Ishikawa (cell line): ENCODE measurements at regions not wholly inside any gene's neighbourhood (a gene's known extent, or its start where the extent isn't known, plus 50 kb on each side); places are given as distances from the start of the nearest gene placed in this dataset.

Experiments used
- CEBPB ChIP-seq: IDR thresholded peaks from 2 replicates; pipeline ENCODE4 v1.6.1; 2012
- CREB1 ChIP-seq: IDR thresholded peaks from 2 replicates; pipeline ENCODE4 v1.6.1; 2012; ENCODE audit warnings: low read depth
- EGR1 ChIP-seq: IDR thresholded peaks from 2 replicates; pipeline ENCODE4 v1.6.1; 2012
- EP300 ChIP-seq: IDR thresholded peaks from 2 replicates; pipeline ENCODE4 v1.6.1; 2012; ENCODE audit warnings: borderline replicate concordance
- FOXM1 ChIP-seq: IDR thresholded peaks from 2 replicates; pipeline ENCODE4 v1.6.1; 2012; ENCODE audit warnings: low read depth, borderline replicate concordance
- NFIC ChIP-seq: IDR thresholded peaks from 2 replicates; pipeline ENCODE4 v1.6.1; 2012
- RAD21 ChIP-seq: IDR thresholded peaks from 2 replicates; pipeline ENCODE4 v1.6.1; 2012; ENCODE audit warnings: low read depth
- REST ChIP-seq: IDR thresholded peaks from 2 replicates; pipeline ENCODE4 v1.6.1; 2012; ENCODE audit warnings: low read depth, mild to moderate bottlenecking
- TAF1 ChIP-seq: IDR thresholded peaks from 2 replicates; pipeline ENCODE4 v1.6.1; 2012; ENCODE audit warnings: low read depth, mild to moderate bottlenecking
- TCF12 ChIP-seq: IDR thresholded peaks from 2 replicates; pipeline ENCODE4 v1.6.1; 2012; ENCODE audit warnings: low read depth
- TEAD4 ChIP-seq: IDR thresholded peaks from 2 replicates; pipeline ENCODE4 v1.6.1; 2012
- YY1 ChIP-seq: IDR thresholded peaks from 2 replicates; pipeline ENCODE4 v1.6.1; 2012; ENCODE audit warnings: low read depth
- ZBTB7A ChIP-seq: IDR thresholded peaks from 2 replicates; pipeline ENCODE4 v1.6.1; 2012; ENCODE audit warnings: low read depth
- TF ChIP-seq, protein P1 (sequence below): IDR thresholded peaks from 2 replicates; pipeline ENCODE4 v1.6.1; 2012
- TF ChIP-seq, protein P2 (sequence below): IDR thresholded peaks from 2 replicates; pipeline ENCODE4 v1.6.1; 2012

GRCh38 chr12:77226368-77226767, 161.0 kb upstream of the E2F7 start:
- no peak for TF ChIP-seq CEBPB
- TF ChIP-seq, protein P1, sequence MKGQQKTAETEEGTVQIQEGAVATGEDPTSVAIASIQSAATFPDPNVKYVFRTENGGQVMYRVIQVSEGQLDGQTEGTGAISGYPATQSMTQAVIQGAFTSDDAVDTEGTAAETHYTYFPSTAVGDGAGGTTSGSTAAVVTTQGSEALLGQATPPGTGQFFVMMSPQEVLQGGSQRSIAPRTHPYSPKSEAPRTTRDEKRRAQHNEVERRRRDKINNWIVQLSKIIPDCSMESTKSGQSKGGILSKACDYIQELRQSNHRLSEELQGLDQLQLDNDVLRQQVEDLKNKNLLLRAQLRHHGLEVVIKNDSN = no peak

GRCh38 chr12:77225373-77225772, 160.0 kb upstream of the E2F7 start:
- no peak for TF ChIP-seq FOXM1
- TF ChIP-seq, protein P1 = no peak
- no peak for TF ChIP-seq TCF12
- no peak for TF ChIP-seq NFIC
- TF ChIP-seq, protein P2, sequence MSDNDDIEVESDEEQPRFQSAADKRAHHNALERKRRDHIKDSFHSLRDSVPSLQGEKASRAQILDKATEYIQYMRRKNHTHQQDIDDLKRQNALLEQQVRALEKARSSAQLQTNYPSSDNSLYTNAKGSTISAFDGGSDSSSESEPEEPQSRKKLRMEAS = no peak
- TF ChIP-seq EP300 = no peak
- TF ChIP-seq REST = no peak
- no peak for TF ChIP-seq CREB1

- TF ChIP-seq YY1 (no peak), EP300 (no peak), NFIC (no peak), REST (no peak), TEAD4 (no peak), EGR1 (no peak), TAF1 (no peak), RAD21 (no peak), CREB1 (no peak), TCF12 (no peak), CEBPB (no peak), ZBTB7A (no peak), FOXM1 (no peak)
- TF ChIP-seq, protein P1 = no peak
- TF ChIP-seq, protein P2 = no peak
These were observed 159.0 kb upstream of the E2F7 start for GRCh38 chr12:77224346-77224745.

DNA sequence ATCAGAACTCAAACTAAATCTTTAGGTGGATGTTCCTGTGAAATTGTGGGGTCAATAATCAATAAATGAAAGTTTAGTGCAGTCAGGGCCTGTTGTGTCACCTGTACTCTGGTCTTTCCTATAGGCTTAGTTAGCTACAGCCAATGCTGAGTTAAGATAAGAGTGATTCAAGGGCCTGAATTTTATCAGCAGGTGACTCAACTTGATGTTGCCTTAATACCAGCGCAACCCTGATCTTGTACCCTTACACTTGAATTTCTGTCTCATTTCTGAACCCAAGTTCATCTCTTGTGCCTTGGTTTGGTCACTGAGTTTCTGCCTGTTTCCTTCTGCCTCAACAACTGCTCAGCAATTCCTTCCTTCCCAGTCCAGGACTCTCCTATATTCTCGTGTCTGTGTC, 157.0 kb upstream of the E2F7 start:
- TF ChIP-seq ZBTB7A (no peak), YY1 (no peak)

GRCh38 chr12:77220586-77220985, 155.2 kb upstream of the E2F7 start:
- TF ChIP-seq EP300 (no peak), YY1 (no peak), TAF1 (no peak), CEBPB (no peak), CREB1 (no peak), FOXM1 (no peak), NFIC (no peak), RAD21 (no peak), ZBTB7A (no peak), TCF12 (no peak), EGR1 (no peak), TEAD4 (no peak), REST (no peak)
- TF ChIP-seq, protein P2 = no peak
- TF ChIP-seq, protein P1 = no peak
